HepG2 (cell line): ENCODE measurements at regions not wholly inside any gene's neighbourhood (a gene's known extent, or its start where the extent isn't known, plus 50 kb on each side); places are given as distances from the start of the nearest gene placed in this dataset.

ENCODE experiments used
- ATAC-seq: fragments of 200-7000 bp; cut with Tn5 transposase; 3 replicates; pipeline ENCODE4 v1.9.1; 2020; ENCODE audit warnings: mild to moderate bottlenecking, moderate library complexity
- BruUV-seq: library from RNA; stranded (reverse); fragments of 400-500 nt; replicated peaks from 2 replicates; lab custom pipeline; 2021; lab: Mats Ljungman, UMichigan
- CTCF ChIA-PET: fragments of 300-600 bp; formaldehyde crosslinking; extraction: SDS; loops from one replicate; lab custom pipeline; 2021; ENCODE audit warnings: low total read pairs, inconsistent platforms, low intra/inter-chr PET ratio; lab: Yijun Ruan, JAX
- POLR2A ChIA-PET: fragments of 350-600 bp; sonication (Branson Sonifier 250); formaldehyde crosslinking; loops from one replicate; lab custom pipeline; 2020; ENCODE audit warnings: antibody characterized with exemption, inconsistent platforms; lab: Yijun Ruan, JAX
- DNase-seq: peaks from one replicate; pipeline ENCODE4 v3.0.0-alpha.2; 2015; ENCODE audit warnings: low spot score
- FAIRE-seq: peaks from 3 replicates; lab custom pipeline; 2011; peaks lifted over from hg19 to GRCh38; lab: Jason Lieb, UNC
- H2AFZ ChIP-seq: one replicate; pipeline ENCODE4 v1.6.1; 2011; ENCODE audit warnings: low read length, inconsistent platforms
- H3K27ac ChIP-seq: fragments of 300-600 bp; 3 replicates; pipeline ENCODE4 v1.8.0; 2011; ENCODE audit warnings: mixed run types, mild to moderate bottlenecking, mixed read lengths, low read length, inconsistent platforms; ENCODE audit not compliant: insufficient read depth; ENCODE audit errors: extremely low read length
- H3K27me3 ChIP-seq, 2 experiments: fragments of 200-600 bp in 1 of 2; 2 replicates in 1 of 2; 3 replicates in 1 of 2; pipeline versions ENCODE4 v1.6.0 to v1.8.0; 2011; ENCODE audit warnings: low read length in 2 of 2, mild to moderate bottlenecking in 2 of 2, moderate library complexity in 2 of 2, inconsistent platforms in 1 of 2; ENCODE audit not compliant: insufficient read depth in 2 of 2, control insufficient read depth in 1 of 2
- H3K36me3 ChIP-seq, 2 experiments: fragments of 200-600 bp in 1 of 2; replicated peaks in 1 of 2; 2 replicates in 1 of 2; 3 replicates in 1 of 2; pipeline versions ENCODE4 v1.5.1 to v1.8.0; 2011; ENCODE audit warnings: low read length in 2 of 2, inconsistent platforms in 1 of 2; ENCODE audit not compliant: insufficient read depth in 2 of 2, control insufficient read depth in 1 of 2
- H3K4me1 ChIP-seq: 2 replicates; pipeline ENCODE4 v1.5.1; 2012; ENCODE audit warnings: low read length, inconsistent platforms; ENCODE audit not compliant: insufficient read depth
- H3K4me2 ChIP-seq: 2 replicates; pipeline ENCODE4 v1.6.0; 2011; ENCODE audit warnings: low read depth, low read length, inconsistent platforms
- H3K4me3 ChIP-seq, 3 experiments: fragments of 200-600 bp in 1 of 3; sonication (generic), shearing (Covaris generic) in 1 of 3; replicated peaks in 1 of 3; 2 replicates each; pipeline ENCODE4 v1.5.1; 2011 to 2016; ENCODE audit warnings: low read length in 3 of 3, inconsistent platforms in 2 of 3, low read depth in 2 of 3, mild to moderate bottlenecking in 2 of 3, control low read depth in 1 of 3, mixed read lengths in 1 of 3; ENCODE audit not compliant: insufficient read depth in 1 of 3
- H3K79me2 ChIP-seq: one replicate; pipeline ENCODE4 v1.6.1; 2011; ENCODE audit warnings: low read length, inconsistent platforms; ENCODE audit not compliant: insufficient read depth
- H3K9ac ChIP-seq: 2 replicates; pipeline ENCODE4 v1.6.0; 2011; ENCODE audit warnings: mild to moderate bottlenecking, low read depth, low read length, inconsistent platforms; ENCODE audit not compliant: insufficient read depth
- H3K9me3 ChIP-seq: 2 replicates; pipeline ENCODE4 v1.5.1; 2012; ENCODE audit warnings: mild to moderate bottlenecking, low read length
- H4K20me1 ChIP-seq: 2 replicates; pipeline ENCODE4 v1.6.0; 2011; ENCODE audit warnings: inconsistent platforms, mild to moderate bottlenecking, low read length, moderate library complexity; ENCODE audit not compliant: insufficient read depth
- BCL3 ChIP-seq: sonication (generic); formaldehyde crosslinking; IDR thresholded peaks from 2 replicates; pipeline ENCODE4 v1.5.1; 2020; ENCODE audit warnings: mild to moderate bottlenecking, missing genetic modification reagents, moderate library complexity
- BRD4 ChIP-seq: sonication (generic); formaldehyde crosslinking; IDR thresholded peaks from 2 replicates; pipeline ENCODE4 v1.4.0; 2020; ENCODE audit warnings: missing genetic modification reagents
- JUN ChIP-seq: sonication (generic); formaldehyde crosslinking; IDR thresholded peaks from 2 replicates; pipeline ENCODE4 v1.4.0; 2020; ENCODE audit warnings: mild to moderate bottlenecking, missing genetic modification reagents
- MXI1 ChIP-seq: IDR thresholded peaks from 3 replicates; pipeline ENCODE4 v1.6.1; 2012; ENCODE audit warnings: low read depth, low read length, inconsistent platforms, borderline replicate concordance
- PAF1 ChIP-seq: IDR thresholded peaks from 2 replicates; pipeline ENCODE4 v1.6.1; 2016; ENCODE audit warnings: missing genetic modification reagents, missing compliant biosample characterization
- PCBP2 ChIP-seq: fragments of 200-400 bp; formaldehyde crosslinking; optimal IDR thresholded peaks from 2 replicates; pipeline ENCODE3; 2018; ENCODE audit warnings: low read length, low read depth; ENCODE audit not compliant: poor library complexity, severe bottlenecking
- RBAK ChIP-seq: sonication (generic); formaldehyde crosslinking; IDR thresholded peaks from 2 replicates; pipeline ENCODE4 v1.5.1; 2020; ENCODE audit warnings: mild to moderate bottlenecking, missing genetic modification reagents
- RELA ChIP-seq: sonication (generic); formaldehyde crosslinking; IDR thresholded peaks from 2 replicates; pipeline ENCODE4 v1.4.0; 2020; ENCODE audit warnings: missing genetic modification reagents
- ZNF543 ChIP-seq: sonication (generic); formaldehyde crosslinking; IDR thresholded peaks from 2 replicates; pipeline ENCODE4 v1.4.0; 2020; ENCODE audit warnings: mild to moderate bottlenecking, missing genetic modification reagents
- ZNF629 ChIP-seq: sonication (generic); formaldehyde crosslinking; conservative IDR thresholded peaks from 2 replicates; pipeline ENCODE4 v1.5.0; 2020; ENCODE audit warnings: missing genetic modification reagents
- ZSCAN29 ChIP-seq: sonication (generic); formaldehyde crosslinking; conservative IDR thresholded peaks from 2 replicates; pipeline ENCODE4 v1.4.0; 2020; ENCODE audit warnings: mild to moderate bottlenecking, missing genetic modification reagents
- WGBS: methylation state at CpG from one replicate; pipeline ENCODE4 v1.1.6; 2017; ENCODE audit warnings: low lambda C conversion rate; 5-methylcytosine and 5-hydroxymethylcytosine counted together
- in situ Hi-C: cut with HindIII; loops from 2 replicates; pipeline ENCODE4 v1.10.0; 2017; ENCODE audit warnings: low pct_unique_long_range_greater_than_20kb; ENCODE audit not compliant: extremely low pct_ligation_motif_present
- intact Hi-C: fragments of 100-400 bp; cut with micrococcal nuclease; formaldehyde crosslinking; loops from one replicate; pipeline ENCODE4 v1.10.0; 2022; ENCODE audit not compliant: unreplicated experiment
- TF ChIP-seq, protein P1 (sequence below): sonication (generic); formaldehyde crosslinking; IDR thresholded peaks from 2 replicates; pipeline ENCODE4 v1.5.0; 2020; ENCODE audit warnings: missing genetic modification reagents
- TF ChIP-seq, protein P2 (sequence below), 2 experiments: sonication (generic) in 1 of 2; formaldehyde crosslinking in 1 of 2; IDR thresholded peaks; 2 replicates each; pipeline versions ENCODE4 v1.4.0 to v1.6.1; 2016 to 2020; ENCODE audit warnings: borderline replicate concordance in 1 of 2, low read depth in 1 of 2, mild to moderate bottlenecking in 1 of 2, missing genetic modification reagents in 1 of 2
- TF ChIP-seq, protein P3 (sequence below): sonication (generic); formaldehyde crosslinking; IDR thresholded peaks from 2 replicates; pipeline ENCODE4 v1.4.0; 2020; ENCODE audit warnings: missing genetic modification reagents, borderline replicate concordance

DNA sequence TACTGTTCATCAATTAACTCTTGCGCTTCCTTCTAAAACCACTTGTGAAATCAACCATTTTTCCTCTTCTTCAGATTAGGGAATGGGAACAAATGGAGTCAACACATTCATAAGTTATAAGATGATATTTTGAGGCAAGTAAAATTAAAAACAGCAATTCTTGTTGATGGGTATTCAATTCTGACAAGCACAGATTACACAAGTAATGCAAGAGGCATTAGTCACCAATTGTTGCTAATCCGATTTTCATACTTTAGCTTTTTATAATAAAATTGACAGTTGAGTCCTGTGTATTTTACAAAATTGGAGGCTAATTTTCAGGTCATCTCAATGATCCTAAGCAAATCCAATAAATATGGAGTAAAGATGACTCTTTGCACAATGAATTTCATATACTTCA lies 918.4 kb upstream of the SOX9 start (continued):
- TF ChIP-seq ZNF629 (CRISPR knock-in tag) (no peak), RBAK (CRISPR knock-in tag) (no peak), BRD4 (no peak), RELA (CRISPR knock-in tag) (no peak), JUN (no peak), ZSCAN29 (CRISPR knock-in tag) (no peak), PAF1 (no peak), PCBP2 (no peak)
- TF ChIP-seq, protein P1, sequence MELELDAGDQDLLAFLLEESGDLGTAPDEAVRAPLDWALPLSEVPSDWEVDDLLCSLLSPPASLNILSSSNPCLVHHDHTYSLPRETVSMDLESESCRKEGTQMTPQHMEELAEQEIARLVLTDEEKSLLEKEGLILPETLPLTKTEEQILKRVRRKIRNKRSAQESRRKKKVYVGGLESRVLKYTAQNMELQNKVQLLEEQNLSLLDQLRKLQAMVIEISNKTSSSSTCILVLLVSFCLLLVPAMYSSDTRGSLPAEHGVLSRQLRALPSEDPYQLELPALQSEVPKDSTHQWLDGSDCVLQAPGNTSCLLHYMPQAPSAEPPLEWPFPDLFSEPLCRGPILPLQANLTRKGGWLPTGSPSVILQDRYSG = no peak

DNA sequence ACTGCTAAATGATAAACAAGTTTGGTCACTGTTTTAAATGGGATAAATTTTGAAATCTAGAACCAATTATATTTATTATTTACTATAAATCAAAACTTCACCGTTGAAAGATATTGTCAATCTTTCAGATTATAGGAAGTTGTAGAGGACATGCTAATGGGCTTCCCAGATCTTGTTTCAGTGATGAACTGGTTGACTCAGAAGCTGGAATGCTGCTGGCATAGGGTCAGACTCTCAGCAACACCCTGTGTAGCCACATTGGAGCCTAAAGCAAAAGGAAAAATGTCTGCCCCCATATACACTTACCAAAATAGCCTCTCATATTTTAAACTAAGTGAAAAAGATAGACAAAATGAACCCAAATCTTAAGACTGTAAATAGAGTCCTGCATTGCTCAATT lies 916.9 kb upstream of the SOX9 start:
- Histone ChIP-seq H4K20me1 (no peaks in the 10 kb centered on the region), H3K4me2 (no peak overlapping the region), H3K9me3 (peaks cover 58% of the 10 kb centered on the region), H3K79me2 (no peaks in the 10 kb centered on the region), H3K27ac (no peak overlapping the region), H3K9ac (no peak overlapping the region), H3K4me3 (no peak overlapping the region), H3K27me3 (no peaks in the 10 kb centered on the region), H3K4me1 (no peaks in the 10 kb centered on the region), H2AFZ (no peak overlapping the region), H3K36me3 (no peaks in the 10 kb centered on the region)
- in situ Hi-C loops = no loop called here
- no peak for FAIRE-seq
- no peak for DNase-seq
- BruUV-seq = no TSS peak
- WGBS = 3% methylated on average over 1 of the region's 1 CpG
- intact Hi-C loops = no loop called here
- ChIA-PET POLR2A (no interaction called here), CTCF (no interaction called here)
- ATAC-seq = no peak
- TF ChIP-seq, protein P2, sequence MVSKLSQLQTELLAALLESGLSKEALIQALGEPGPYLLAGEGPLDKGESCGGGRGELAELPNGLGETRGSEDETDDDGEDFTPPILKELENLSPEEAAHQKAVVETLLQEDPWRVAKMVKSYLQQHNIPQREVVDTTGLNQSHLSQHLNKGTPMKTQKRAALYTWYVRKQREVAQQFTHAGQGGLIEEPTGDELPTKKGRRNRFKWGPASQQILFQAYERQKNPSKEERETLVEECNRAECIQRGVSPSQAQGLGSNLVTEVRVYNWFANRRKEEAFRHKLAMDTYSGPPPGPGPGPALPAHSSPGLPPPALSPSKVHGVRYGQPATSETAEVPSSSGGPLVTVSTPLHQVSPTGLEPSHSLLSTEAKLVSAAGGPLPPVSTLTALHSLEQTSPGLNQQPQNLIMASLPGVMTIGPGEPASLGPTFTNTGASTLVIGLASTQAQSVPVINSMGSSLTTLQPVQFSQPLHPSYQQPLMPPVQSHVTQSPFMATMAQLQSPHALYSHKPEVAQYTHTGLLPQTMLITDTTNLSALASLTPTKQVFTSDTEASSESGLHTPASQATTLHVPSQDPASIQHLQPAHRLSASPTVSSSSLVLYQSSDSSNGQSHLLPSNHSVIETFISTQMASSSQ (IDR thresholded peaks at IDR 0.05; ENCODE audit: low read depth) = no peak
- TF ChIP-seq, protein P2 (CRISPR knock-in tag; IDR thresholded peaks at IDR 0.05; ENCODE audit: borderline replicate concordance) = no peak
- no peak for TF ChIP-seq BCL3
- TF ChIP-seq MXI1 = no peak
- TF ChIP-seq, protein P3, sequence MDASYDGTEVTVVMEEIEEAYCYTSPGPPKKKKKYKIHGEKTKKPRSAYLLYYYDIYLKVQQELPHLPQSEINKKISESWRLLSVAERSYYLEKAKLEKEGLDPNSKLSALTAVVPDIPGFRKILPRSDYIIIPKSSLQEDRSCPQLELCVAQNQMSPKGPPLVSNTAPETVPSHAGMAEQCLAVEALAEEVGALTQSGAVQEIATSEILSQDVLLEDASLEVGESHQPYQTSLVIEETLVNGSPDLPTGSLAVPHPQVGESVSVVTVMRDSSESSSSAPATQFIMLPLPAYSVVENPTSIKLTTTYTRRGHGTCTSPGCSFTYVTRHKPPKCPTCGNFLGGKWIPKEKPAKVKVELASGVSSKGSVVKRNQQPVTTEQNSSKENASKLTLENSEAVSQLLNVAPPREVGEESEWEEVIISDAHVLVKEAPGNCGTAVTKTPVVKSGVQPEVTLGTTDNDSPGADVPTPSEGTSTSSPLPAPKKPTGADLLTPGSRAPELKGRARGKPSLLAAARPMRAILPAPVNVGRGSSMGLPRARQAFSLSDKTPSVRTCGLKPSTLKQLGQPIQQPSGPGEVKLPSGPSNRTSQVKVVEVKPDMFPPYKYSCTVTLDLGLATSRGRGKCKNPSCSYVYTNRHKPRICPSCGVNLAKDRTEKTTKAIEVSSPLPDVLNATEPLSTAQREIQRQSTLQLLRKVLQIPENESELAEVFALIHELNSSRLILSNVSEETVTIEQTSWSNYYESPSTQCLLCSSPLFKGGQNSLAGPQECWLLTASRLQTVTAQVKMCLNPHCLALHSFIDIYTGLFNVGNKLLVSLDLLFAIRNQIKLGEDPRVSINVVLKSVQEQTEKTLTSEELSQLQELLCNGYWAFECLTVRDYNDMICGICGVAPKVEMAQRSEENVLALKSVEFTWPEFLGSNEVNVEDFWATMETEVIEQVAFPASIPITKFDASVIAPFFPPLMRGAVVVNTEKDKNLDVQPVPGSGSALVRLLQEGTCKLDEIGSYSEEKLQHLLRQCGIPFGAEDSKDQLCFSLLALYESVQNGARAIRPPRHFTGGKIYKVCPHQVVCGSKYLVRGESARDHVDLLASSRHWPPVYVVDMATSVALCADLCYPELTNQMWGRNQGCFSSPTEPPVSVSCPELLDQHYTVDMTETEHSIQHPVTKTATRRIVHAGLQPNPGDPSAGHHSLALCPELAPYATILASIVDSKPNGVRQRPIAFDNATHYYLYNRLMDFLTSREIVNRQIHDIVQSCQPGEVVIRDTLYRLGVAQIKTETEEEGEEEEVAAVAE (CRISPR knock-in tag) = no peak
- no peak for TF ChIP-seq ZNF543 (CRISPR knock-in tag)
